Stimulated activated naive B cell treated with anti-CD40 and anti-IgM and Interleukin-4, amounts not matched to agents 10 μg/mL and 1 μg/mL and 100 μg/mL, for 72 hours (primary cell): ENCODE measurements at regions not wholly inside any gene's neighbourhood (a gene's known extent, or its start where the extent isn't known, plus 50 kb on each side); places are given as distances from the start of the nearest gene placed in this dataset.

Source experiments
- ATAC-seq, 2 donors: fragments of 150-1000 bp; cut with Tn5 transposase; replicated peaks; 2 replicates each; pipeline ENCODE4 v1.10.0; 2021; ENCODE audit warnings: moderate library complexity in 1 of 2
- DNase-seq: peaks from one replicate; pipeline ENCODE4 v3.0.0; 2021
- H3K27ac Mint-ChIP-seq: one replicate; pipeline ENCODE4 v1.8.0; 2022; ENCODE audit warnings: mild to moderate bottlenecking, mixed read lengths
- H3K27me3 Mint-ChIP-seq, 2 donors: one replicate each; pipeline ENCODE4 v1.8.0; 2022; ENCODE audit warnings: mixed read lengths in 2 of 2
- H3K36me3 Mint-ChIP-seq, 2 donors: one replicate each; pipeline ENCODE4 v1.8.0; 2022; ENCODE audit warnings: mixed read lengths in 2 of 2, mild to moderate bottlenecking in 1 of 2
- H3K4me1 Mint-ChIP-seq, 2 donors: one replicate each; pipeline ENCODE4 v1.8.0; 2022; ENCODE audit warnings: mixed read lengths in 2 of 2, mild to moderate bottlenecking in 1 of 2
- H3K4me3 Mint-ChIP-seq, 2 donors: one replicate each; pipeline ENCODE4 v1.8.0; 2022; ENCODE audit warnings: mild to moderate bottlenecking in 2 of 2, mixed read lengths in 2 of 2, moderate library complexity in 1 of 2
- H3K9me3 Mint-ChIP-seq, 2 donors: one replicate each; pipeline ENCODE4 v1.8.0; 2022; ENCODE audit warnings: mixed read lengths in 2 of 2, mild to moderate bottlenecking in 1 of 2

- Mint-ChIP-seq H3K27me3 (no peaks in the 10 kb centered on the region), H3K4me3 (no peak overlapping the region), H3K36me3 (peaks cover 6 to 7% of the 10 kb centered on the region in 2 donors), H3K4me1 (peaks cover 6 to 9% of the 10 kb centered on the region in 2 donors), H3K9me3 (peaks cover 8 to 12% of the 10 kb centered on the region in 2 donors), H3K27ac (no peak overlapping the region)
- DNase-seq (no peak), ATAC-seq (no peak)
These were observed 224.2 kb upstream of the EEA1 start for GRCh38 chr12:93153321-93153720.

GRCh38 chr12:93154096-93154728, 223.5 kb upstream of the NUDT4 start:
- Mint-ChIP-seq H3K27ac (no peak overlapping the region), H3K9me3 (peaks cover 12% of the 10 kb centered on the region in 2 donors), H3K27me3 (no peaks in the 10 kb centered on the region), H3K36me3 (peaks cover 5 to 6% of the 10 kb centered on the region in 2 donors), H3K4me3 (no peak overlapping the region), H3K4me1 (peaks cover under 1 to 6% of the 10 kb centered on the region in 2 donors)
- no peak for DNase-seq
- ATAC-seq: no peak

- Mint-ChIP-seq H3K36me3 (peaks cover 5 to 6% of the 10 kb centered on the region in 2 donors), H3K27me3 (no peaks in the 10 kb centered on the region), H3K4me1 (peaks cover 0 to 6% of the 10 kb centered on the region in 2 donors), H3K4me3 (no peak overlapping the region), H3K27ac (no peak overlapping the region), H3K9me3 (peaks cover 12% of the 10 kb centered on the region in 2 donors)
- no peak for ATAC-seq
- no peak for DNase-seq
These were observed 222.8 kb upstream of the NUDT4 start for GRCh38 chr12:93154753-93155480.

GRCh38 chr12:93156086-93156716, 221.5 kb upstream of the NUDT4 start:
- H3K27ac Mint-ChIP-seq: no peak overlapping the region
- H3K27me3 Mint-ChIP-seq: no peaks in the 10 kb centered on the region
- ATAC-seq: no peak
- peaks cover 5 to 6% of the 10 kb centered on the region in 2 donors for H3K36me3 Mint-ChIP-seq
- peaks cover 5 to 6% of the 10 kb centered on the region in 2 donors for H3K4me1 Mint-ChIP-seq
- no peak overlapping the region for H3K4me3 Mint-ChIP-seq
- H3K9me3 Mint-ChIP-seq: peaks cover 12% of the 10 kb centered on the region in 2 donors
- no peak for DNase-seq

- Mint-ChIP-seq H3K27me3 (no peaks in the 10 kb centered on the region), H3K4me3 (no peak overlapping the region), H3K4me1 (peaks cover 7 to 8% of the 10 kb centered on the region in 2 donors), H3K36me3 (peaks cover 5 to 6% of the 10 kb centered on the region in 2 donors), H3K27ac (no peak overlapping the region), H3K9me3 (peaks cover 12% of the 10 kb centered on the region in 2 donors)
- no peak for ATAC-seq
- DNase-seq: no peak
These were observed 220.4 kb upstream of the NUDT4 start for GRCh38 chr12:93157279-93157678.

GRCh38 chr12:93158065-93158843, 219.5 kb upstream of the NUDT4 start:
- Mint-ChIP-seq H3K4me3 (no peak overlapping the region), H3K36me3 (peaks cover 5 to 6% of the 10 kb centered on the region in 2 donors), H3K4me1 (peaks cover 10 to 15% of the 10 kb centered on the region in 2 donors), H3K9me3 (peaks cover 12% of the 10 kb centered on the region in 2 donors), H3K27me3 (no peaks in the 10 kb centered on the region), H3K27ac (no peak overlapping the region)
- no peak for ATAC-seq
- no peak for DNase-seq

- ATAC-seq (peak; percentile 42 to 50), DNase-seq (no peak)
- H3K4me3 Mint-ChIP-seq: peak overlapping the region; percentile 36 to 40
- H3K9me3 Mint-ChIP-seq: peaks cover 6 to 8% of the 10 kb centered on the region in 2 donors
- no peaks in the 10 kb centered on the region for H3K27me3 Mint-ChIP-seq
- peaks cover 40 to 61% of the 10 kb centered on the region in 2 donors for H3K4me1 Mint-ChIP-seq
- H3K27ac Mint-ChIP-seq: peak overlapping the region; percentile 33
- H3K36me3 Mint-ChIP-seq: peaks cover 0 to 4% of the 10 kb centered on the region in 2 donors
These were observed 214.3 kb upstream of the NUDT4 start for GRCh38 chr12:93163260-93164036.

- H3K27ac Mint-ChIP-seq: no peak overlapping the region
- peak overlapping the region in 1 of 2 donors; percentile 36 for H3K4me3 Mint-ChIP-seq
- no peaks in the 10 kb centered on the region for H3K27me3 Mint-ChIP-seq
- no peak for DNase-seq
- no peak for ATAC-seq
- peaks cover 45 to 69% of the 10 kb centered on the region in 2 donors for H3K4me1 Mint-ChIP-seq
- H3K9me3 Mint-ChIP-seq: peaks cover 4 to 8% of the 10 kb centered on the region in 2 donors
- peaks cover 0 to 4% of the 10 kb centered on the region in 2 donors for H3K36me3 Mint-ChIP-seq
These were observed 213.4 kb upstream of the NUDT4 start for GRCh38 chr12:93164103-93164880.

- no peak for ATAC-seq
- Mint-ChIP-seq H3K4me1 (peaks cover 46 to 72% of the 10 kb centered on the region in 2 donors), H3K36me3 (peaks cover 0 to 4% of the 10 kb centered on the region in 2 donors), H3K4me3 (no peak overlapping the region), H3K9me3 (peaks cover 4 to 9% of the 10 kb centered on the region in 2 donors), H3K27ac (no peak overlapping the region), H3K27me3 (no peaks in the 10 kb centered on the region)
- no peak for DNase-seq
These were observed 212.3 kb upstream of the NUDT4 start for GRCh38 chr12:93165384-93165932.

- no peaks in the 10 kb centered on the region for H3K27me3 Mint-ChIP-seq
- DNase-seq (no peak), ATAC-seq (peak; percentile 79 to 83)
- peaks cover 0 to 4% of the 10 kb centered on the region in 2 donors for H3K36me3 Mint-ChIP-seq
- peaks cover 47 to 70% of the 10 kb centered on the region in 2 donors for H3K4me1 Mint-ChIP-seq
- peak overlapping the region; percentile 94 for H3K27ac Mint-ChIP-seq
- peak overlapping the region; percentile 69 to 77 for H3K4me3 Mint-ChIP-seq
- peaks cover 4 to 9% of the 10 kb centered on the region in 2 donors for H3K9me3 Mint-ChIP-seq
These were observed 211.0 kb upstream of the NUDT4 start for GRCh38 chr12:93166541-93167307.

GRCh38 chr12:93167331-93167730, 210.4 kb upstream of the NUDT4 start:
- Mint-ChIP-seq H3K4me1 (peaks cover 47 to 70% of the 10 kb centered on the region in 2 donors), H3K4me3 (peak overlapping the region; percentile 69 to 77), H3K27ac (peak overlapping the region; percentile 94), H3K36me3 (peaks cover 0 to 4% of the 10 kb centered on the region in 2 donors), H3K27me3 (no peaks in the 10 kb centered on the region), H3K9me3 (peaks cover 4 to 9% of the 10 kb centered on the region in 2 donors)
- ATAC-seq: peak; percentile 20
- DNase-seq: no peak
